Loucy (cell line): ENCODE measurements at regions not wholly inside any gene's neighbourhood (a gene's known extent, or its start where the extent isn't known, plus 50 kb on each side); places are given as distances from the start of the nearest gene placed in this dataset.

ENCODE experiments used
- EZH2phosphoT487 ChIP-seq: fragments of 200-600 bp; IDR thresholded peaks from 2 replicates; pipeline ENCODE4 v1.6.1; 2018; ENCODE audit warnings: antibody characterized with exemption, mild to moderate bottlenecking, moderate library complexity, borderline replicate concordance
- TF ChIP-seq, protein P1 (sequence below): fragments of 200-600 bp; sonication (generic); conservative IDR thresholded peaks from 2 replicates; pipeline ENCODE4 v1.5.1; 2014; ENCODE audit warnings: mild to moderate bottlenecking, antibody characterized with exemption, low read length

- TF ChIP-seq, protein P1, sequence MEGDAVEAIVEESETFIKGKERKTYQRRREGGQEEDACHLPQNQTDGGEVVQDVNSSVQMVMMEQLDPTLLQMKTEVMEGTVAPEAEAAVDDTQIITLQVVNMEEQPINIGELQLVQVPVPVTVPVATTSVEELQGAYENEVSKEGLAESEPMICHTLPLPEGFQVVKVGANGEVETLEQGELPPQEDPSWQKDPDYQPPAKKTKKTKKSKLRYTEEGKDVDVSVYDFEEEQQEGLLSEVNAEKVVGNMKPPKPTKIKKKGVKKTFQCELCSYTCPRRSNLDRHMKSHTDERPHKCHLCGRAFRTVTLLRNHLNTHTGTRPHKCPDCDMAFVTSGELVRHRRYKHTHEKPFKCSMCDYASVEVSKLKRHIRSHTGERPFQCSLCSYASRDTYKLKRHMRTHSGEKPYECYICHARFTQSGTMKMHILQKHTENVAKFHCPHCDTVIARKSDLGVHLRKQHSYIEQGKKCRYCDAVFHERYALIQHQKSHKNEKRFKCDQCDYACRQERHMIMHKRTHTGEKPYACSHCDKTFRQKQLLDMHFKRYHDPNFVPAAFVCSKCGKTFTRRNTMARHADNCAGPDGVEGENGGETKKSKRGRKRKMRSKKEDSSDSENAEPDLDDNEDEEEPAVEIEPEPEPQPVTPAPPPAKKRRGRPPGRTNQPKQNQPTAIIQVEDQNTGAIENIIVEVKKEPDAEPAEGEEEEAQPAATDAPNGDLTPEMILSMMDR, result peak; percentile 44
- no peak for TF ChIP-seq EZH2phosphoT487
Observed at GRCh38 chr11:92527467-92527866, 302.8 kb downstream of the FAT3 start.
